ENCODE measurements at regions not wholly inside any gene's neighbourhood (a gene's known extent, or its start where the extent isn't known, plus 50 kb on each side); places are given as distances from the start of the nearest gene placed in this dataset.
A peak's percentile ranks its signal among the peaks of the same experiment; 100 is the strongest.

DNA sequence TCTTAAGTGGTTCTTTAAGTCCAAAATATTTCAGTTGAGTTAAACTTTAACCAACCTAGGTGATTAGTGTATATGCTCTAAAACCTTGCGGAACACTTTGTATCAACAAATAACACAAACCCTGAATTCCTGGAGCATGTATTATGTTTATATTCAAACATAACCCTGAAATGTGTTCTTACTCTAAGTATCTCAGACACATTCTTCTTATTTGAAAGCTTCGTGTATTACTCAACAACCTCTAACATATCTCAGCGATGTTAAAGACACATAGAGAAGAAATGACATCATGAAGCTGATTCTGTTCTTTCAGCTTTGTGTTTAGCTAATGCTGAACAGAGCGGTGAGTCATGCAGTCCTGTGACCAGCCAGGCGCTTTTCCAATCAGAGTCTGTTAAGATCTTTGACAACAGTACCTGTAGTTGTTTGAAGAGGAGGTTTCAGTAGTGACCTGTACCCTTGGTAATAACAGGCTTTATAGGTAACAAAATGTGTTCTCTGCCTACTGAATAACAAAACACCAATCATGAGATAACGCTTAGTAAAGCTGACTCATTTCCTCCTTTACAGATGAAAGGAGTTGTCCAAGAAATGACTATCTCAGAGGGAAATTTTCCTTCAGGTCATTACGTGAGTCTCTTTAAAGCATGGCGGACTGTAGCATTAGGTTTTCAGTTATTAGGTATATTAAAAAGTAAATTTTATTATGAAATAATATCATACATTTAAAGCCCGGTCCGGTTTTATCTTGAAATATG, 67.3 kb upstream of the KLF6 start (continued):
- TF ChIP-seq, protein P1, sequence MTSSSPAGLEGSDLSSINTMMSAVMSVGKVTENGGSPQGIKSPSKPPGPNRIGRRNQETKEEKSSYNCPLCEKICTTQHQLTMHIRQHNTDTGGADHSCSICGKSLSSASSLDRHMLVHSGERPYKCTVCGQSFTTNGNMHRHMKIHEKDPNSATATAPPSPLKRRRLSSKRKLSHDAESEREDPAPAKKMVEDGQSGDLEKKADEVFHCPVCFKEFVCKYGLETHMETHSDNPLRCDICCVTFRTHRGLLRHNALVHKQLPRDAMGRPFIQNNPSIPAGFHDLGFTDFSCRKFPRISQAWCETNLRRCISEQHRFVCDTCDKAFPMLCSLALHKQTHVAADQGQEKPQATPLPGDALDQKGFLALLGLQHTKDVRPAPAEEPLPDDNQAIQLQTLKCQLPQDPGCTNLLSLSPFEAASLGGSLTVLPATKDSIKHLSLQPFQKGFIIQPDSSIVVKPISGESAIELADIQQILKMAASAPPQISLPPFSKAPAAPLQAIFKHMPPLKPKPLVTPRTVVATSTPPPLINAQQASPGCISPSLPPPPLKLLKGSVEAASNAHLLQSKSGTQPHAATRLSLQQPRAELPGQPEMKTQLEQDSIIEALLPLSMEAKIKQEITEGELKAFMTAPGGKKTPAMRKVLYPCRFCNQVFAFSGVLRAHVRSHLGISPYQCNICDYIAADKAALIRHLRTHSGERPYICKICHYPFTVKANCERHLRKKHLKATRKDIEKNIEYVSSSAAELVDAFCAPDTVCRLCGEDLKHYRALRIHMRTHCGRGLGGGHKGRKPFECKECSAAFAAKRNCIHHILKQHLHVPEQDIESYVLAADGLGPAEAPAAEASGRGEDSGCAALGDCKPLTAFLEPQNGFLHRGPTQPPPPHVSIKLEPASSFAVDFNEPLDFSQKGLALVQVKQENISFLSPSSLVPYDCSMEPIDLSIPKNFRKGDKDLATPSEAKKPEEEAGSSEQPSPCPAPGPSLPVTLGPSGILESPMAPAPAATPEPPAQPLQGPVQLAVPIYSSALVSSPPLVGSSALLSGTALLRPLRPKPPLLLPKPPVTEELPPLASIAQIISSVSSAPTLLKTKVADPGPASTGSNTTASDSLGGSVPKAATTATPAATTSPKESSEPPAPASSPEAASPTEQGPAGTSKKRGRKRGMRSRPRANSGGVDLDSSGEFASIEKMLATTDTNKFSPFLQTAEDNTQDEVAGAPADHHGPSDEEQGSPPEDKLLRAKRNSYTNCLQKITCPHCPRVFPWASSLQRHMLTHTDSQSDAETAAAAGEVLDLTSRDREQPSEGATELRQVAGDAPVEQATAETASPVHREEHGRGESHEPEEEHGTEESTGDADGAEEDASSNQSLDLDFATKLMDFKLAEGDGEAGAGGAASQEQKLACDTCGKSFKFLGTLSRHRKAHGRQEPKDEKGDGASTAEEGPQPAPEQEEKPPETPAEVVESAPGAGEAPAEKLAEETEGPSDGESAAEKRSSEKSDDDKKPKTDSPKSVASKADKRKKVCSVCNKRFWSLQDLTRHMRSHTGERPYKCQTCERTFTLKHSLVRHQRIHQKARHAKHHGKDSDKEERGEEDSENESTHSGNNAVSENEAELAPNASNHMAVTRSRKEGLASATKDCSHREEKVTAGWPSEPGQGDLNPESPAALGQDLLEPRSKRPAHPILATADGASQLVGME (CRISPR knock-in tag; IDR thresholded peaks at IDR 0.05) = no peak
- TF ChIP-seq FOXP1 (CRISPR knock-in tag; IDR thresholded peaks at IDR 0.05) (no peak), ZNF3 (CRISPR knock-in tag; IDR thresholded peaks at IDR 0.05) (no peak), ZNF134 (CRISPR knock-in tag; conservative IDR thresholded peaks at IDR 0.05) (no peak)
- TF ChIP-seq, protein P2, sequence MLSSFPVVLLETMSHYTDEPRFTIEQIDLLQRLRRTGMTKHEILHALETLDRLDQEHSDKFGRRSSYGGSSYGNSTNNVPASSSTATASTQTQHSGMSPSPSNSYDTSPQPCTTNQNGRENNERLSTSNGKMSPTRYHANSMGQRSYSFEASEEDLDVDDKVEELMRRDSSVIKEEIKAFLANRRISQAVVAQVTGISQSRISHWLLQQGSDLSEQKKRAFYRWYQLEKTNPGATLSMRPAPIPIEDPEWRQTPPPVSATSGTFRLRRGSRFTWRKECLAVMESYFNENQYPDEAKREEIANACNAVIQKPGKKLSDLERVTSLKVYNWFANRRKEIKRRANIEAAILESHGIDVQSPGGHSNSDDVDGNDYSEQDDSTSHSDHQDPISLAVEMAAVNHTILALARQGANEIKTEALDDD (IDR thresholded peaks at IDR 0.05) = peak; percentile 63; the same call in 1 of the 2 replicates

Measured in K562 (cell line).